Nephron (organoid): ENCODE measurements at regions not wholly inside any gene's neighbourhood (a gene's known extent, or its start where the extent isn't known, plus 50 kb on each side); places are given as distances from the start of the nearest gene placed in this dataset.

Experiments
- H3K27ac Mint-ChIP-seq, 3 experiments: 2 replicates each; pipeline ENCODE4 v1.8.0; 2020; ENCODE audit warnings: mixed read lengths in 3 of 3, mild to moderate bottlenecking in 2 of 3, moderate library complexity in 1 of 3
- H3K27me3 Mint-ChIP-seq: 2 replicates; pipeline ENCODE4 v1.8.0; 2021; ENCODE audit warnings: low read depth, mild to moderate bottlenecking, moderate library complexity, mixed read lengths
- H3K36me3 Mint-ChIP-seq: 2 replicates; pipeline ENCODE4 v1.8.0; 2020; ENCODE audit warnings: low read depth, mixed read lengths
- H3K4me1 Mint-ChIP-seq: 2 replicates; pipeline ENCODE4 v1.8.0; 2020; ENCODE audit warnings: mixed read lengths
- H3K4me3 Mint-ChIP-seq, 3 experiments: 2 replicates each; pipeline ENCODE4 v1.8.0; 2020; ENCODE audit warnings: mild to moderate bottlenecking in 3 of 3, mixed read lengths in 3 of 3, moderate library complexity in 2 of 3
- H3K9me3 Mint-ChIP-seq: 2 replicates; pipeline ENCODE4 v1.8.0; 2020; ENCODE audit warnings: mixed read lengths
- CTCF ChIP-seq, 3 experiments: fragments of 200-600 bp; sonication (generic); IDR thresholded peaks; one replicate each; pipeline ENCODE4 v1.5.0; 2021; ENCODE audit warnings: antibody characterized with exemption in 3 of 3; ENCODE audit not compliant: unreplicated experiment in 3 of 3

DNA sequence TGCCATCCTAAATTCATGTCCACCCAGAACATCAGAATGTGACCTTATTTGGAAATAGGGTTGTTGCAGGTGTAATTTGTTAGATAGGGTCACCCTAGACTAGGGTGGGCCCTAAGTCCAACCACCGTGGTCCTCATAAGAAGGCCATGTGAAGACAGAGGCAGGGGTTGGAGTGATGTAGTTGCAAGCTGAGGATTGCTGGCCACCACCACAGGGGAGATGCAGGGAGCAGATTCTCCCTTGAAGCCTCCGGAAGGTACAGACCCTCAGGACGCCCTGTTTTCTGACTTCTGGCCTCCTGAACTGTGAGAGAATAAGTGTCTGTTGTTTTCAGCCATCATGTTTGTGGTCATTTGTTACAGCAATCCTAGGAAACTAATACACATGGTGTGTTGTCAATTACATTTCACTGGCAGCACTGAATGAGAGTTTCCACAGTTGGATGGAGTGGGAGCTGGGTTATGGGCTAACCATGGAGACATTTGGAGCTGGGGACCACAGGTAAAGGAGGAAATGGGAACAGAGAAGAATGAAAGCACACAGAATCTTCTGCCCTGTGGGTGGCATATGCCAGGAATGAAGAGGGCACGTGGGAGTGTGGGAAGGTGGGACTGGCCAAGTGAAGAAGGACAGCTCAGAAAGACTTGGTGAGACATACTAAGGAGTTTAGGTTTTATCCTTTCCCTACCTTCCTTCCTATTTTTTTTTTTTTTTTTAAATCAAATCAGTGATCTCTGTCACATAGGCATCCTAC, 266.0 kb downstream of the MYCN start:
- TF ChIP-seq CTCF (IDR thresholded peaks at IDR 0.05; ENCODE audit: unreplicated experiment in 3 of 3) = no peak

DNA sequence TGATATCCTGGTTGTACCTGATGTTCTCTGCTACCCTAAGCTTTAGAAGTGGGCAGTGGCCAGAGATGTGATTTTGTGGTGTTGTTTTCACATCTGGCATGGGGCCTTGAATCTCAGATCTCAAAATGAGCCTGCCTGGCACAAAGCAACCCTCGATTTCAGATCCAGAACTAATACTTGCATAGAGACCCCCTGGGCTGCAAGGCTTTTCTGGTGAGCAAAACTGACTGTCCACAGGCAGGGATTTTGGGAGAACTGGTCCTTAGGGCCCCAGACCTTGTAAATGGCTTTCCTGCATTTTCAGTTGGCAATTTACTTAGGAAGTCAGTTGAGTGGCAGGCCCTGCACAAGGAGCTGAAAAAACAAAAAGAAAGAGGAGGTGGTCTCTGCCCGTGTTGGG, 265.3 kb downstream of the MYCN start:
- Mint-ChIP-seq H3K4me1 (peaks cover 40% of the 10 kb centered on the region), H3K36me3 (peaks cover under 1% of the 10 kb centered on the region), H3K4me3 (no peak overlapping the region), H3K27me3 (peaks cover 14% of the 10 kb centered on the region), H3K9me3 (peaks cover 3% of the 10 kb centered on the region), H3K27ac (peak overlapping the region in 2 of 3 experiments; percentile 47 to 60)
- no peak for TF ChIP-seq CTCF (IDR thresholded peaks at IDR 0.05; ENCODE audit: unreplicated experiment in 3 of 3)

More for the DNA sequence above, 266.0 kb downstream of the MYCN start:
- peaks cover 7% of the 10 kb centered on the region for H3K9me3 Mint-ChIP-seq
- H3K36me3 Mint-ChIP-seq = peaks cover 5% of the 10 kb centered on the region
- no peak overlapping the region for H3K4me3 Mint-ChIP-seq
- peaks cover 40% of the 10 kb centered on the region for H3K4me1 Mint-ChIP-seq
- H3K27ac Mint-ChIP-seq = peak overlapping the region in 1 of 3 experiments; percentile 47
- H3K27me3 Mint-ChIP-seq = peaks cover 14% of the 10 kb centered on the region

GRCh38 chr2:16204886-16205620, 264.7 kb downstream of the MYCN start:
- H3K9me3 Mint-ChIP-seq = peaks cover 3% of the 10 kb centered on the region
- H3K4me3 Mint-ChIP-seq = no peak overlapping the region
- H3K27ac Mint-ChIP-seq = peak overlapping the region; percentile 47 to 80 (median 57)
- H3K4me1 Mint-ChIP-seq = peaks cover 40% of the 10 kb centered on the region
- no peaks in the 10 kb centered on the region for H3K36me3 Mint-ChIP-seq
- peaks cover 14% of the 10 kb centered on the region for H3K27me3 Mint-ChIP-seq
- no peak for TF ChIP-seq CTCF (IDR thresholded peaks at IDR 0.05; ENCODE audit: unreplicated experiment in 3 of 3)

DNA sequence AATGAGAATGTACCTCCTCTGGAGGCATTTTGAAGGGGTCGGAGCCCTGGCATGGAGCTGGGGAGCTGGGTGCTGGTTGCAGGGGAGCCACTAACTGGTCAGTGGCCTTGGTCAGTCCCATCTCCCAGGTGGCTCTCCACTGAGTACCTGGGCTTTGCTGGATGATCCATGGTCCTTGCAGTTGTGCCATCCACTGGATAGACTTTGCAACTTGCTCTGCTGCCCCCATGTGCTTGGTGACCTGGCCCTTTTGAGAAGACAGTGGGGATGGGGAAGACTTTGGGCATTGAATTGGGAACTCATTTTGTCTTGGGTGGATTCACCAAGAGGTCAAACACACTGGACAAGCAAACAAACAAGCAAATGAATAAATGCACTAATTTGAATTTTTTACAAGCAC, 263.9 kb downstream of the MYCN start:
- H3K4me3 Mint-ChIP-seq = no peak overlapping the region
- no peak for TF ChIP-seq CTCF (IDR thresholded peaks at IDR 0.05; ENCODE audit: unreplicated experiment in 3 of 3)
- peaks cover 14% of the 10 kb centered on the region for H3K27me3 Mint-ChIP-seq
- peaks cover 40% of the 10 kb centered on the region for H3K4me1 Mint-ChIP-seq
- no peaks in the 10 kb centered on the region for H3K36me3 Mint-ChIP-seq
- H3K9me3 Mint-ChIP-seq = peaks cover 3% of the 10 kb centered on the region
- peak overlapping the region; percentile 47 to 80 (median 57) for H3K27ac Mint-ChIP-seq

DNA sequence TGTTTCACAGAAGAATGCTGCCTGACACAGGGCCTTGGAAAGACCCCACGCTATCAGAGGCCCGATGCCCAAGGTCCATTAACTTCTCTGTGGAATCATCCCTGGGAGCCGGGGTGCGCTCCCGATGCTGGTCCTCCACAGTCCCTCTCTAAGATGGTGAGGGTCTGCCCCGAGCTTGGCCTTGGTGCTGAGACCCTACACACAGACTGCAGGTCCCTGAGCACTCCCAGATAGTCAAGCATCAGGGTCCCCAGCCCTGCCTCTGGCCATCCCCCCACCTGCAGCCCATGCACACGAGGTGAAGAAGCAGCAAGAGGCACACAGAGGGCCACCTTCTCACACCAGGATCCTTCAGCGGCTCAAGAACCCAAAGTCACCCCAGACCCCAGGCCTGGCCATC, 263.3 kb downstream of the MYCN start:
- H3K27me3 Mint-ChIP-seq = peaks cover 14% of the 10 kb centered on the region
- H3K9me3 Mint-ChIP-seq = peaks cover 4% of the 10 kb centered on the region
- no peaks in the 10 kb centered on the region for H3K36me3 Mint-ChIP-seq
- H3K4me3 Mint-ChIP-seq = no peak overlapping the region
- no peak overlapping the region for H3K27ac Mint-ChIP-seq
- no peak for TF ChIP-seq CTCF (IDR thresholded peaks at IDR 0.05; ENCODE audit: unreplicated experiment in 3 of 3)
- peaks cover 40% of the 10 kb centered on the region for H3K4me1 Mint-ChIP-seq
